ENCODE measurements at regions not wholly inside any gene's neighbourhood (a gene's known extent, or its start where the extent isn't known, plus 50 kb on each side); places are given as distances from the start of the nearest gene placed in this dataset.

DNA sequence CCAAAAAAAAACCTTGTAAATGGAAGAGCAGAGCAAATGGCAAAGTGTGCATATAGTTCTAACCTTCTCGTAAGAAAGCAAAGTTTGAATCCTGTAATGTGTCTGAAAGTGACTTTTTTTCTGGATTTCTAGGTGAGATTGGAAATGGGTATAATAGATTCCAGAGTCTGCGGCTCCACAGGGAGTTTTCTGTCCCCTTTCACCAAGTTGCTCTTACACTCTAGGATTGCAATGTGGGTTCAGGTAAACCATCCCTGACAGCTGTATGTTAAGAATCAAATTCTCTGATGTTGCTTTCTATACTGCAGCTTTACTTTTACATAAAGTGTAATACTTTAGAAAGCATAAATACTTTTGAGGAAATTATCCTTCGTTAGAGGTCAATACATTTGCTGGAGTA, 260.1 kb downstream of the PRL start:
- TF ChIP-seq, protein P1, sequence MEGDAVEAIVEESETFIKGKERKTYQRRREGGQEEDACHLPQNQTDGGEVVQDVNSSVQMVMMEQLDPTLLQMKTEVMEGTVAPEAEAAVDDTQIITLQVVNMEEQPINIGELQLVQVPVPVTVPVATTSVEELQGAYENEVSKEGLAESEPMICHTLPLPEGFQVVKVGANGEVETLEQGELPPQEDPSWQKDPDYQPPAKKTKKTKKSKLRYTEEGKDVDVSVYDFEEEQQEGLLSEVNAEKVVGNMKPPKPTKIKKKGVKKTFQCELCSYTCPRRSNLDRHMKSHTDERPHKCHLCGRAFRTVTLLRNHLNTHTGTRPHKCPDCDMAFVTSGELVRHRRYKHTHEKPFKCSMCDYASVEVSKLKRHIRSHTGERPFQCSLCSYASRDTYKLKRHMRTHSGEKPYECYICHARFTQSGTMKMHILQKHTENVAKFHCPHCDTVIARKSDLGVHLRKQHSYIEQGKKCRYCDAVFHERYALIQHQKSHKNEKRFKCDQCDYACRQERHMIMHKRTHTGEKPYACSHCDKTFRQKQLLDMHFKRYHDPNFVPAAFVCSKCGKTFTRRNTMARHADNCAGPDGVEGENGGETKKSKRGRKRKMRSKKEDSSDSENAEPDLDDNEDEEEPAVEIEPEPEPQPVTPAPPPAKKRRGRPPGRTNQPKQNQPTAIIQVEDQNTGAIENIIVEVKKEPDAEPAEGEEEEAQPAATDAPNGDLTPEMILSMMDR (IDR thresholded peaks at IDR 0.05; ENCODE audit: extremely low read depth in 1 of 2, insufficient read depth in 1 of 2, low read depth in 1 of 2, low read length in 2 of 2): no peak
- TF ChIP-seq EZH2 (IDR thresholded peaks at IDR 0.05; ENCODE audit: borderline replicate concordance, low read depth, low read length, severe bottlenecking): no peak

Measured in endothelial cell of umbilical vein (primary cell).